ENCODE measurements at regions not wholly inside any gene's neighbourhood (a gene's known extent, or its start where the extent isn't known, plus 50 kb on each side); places are given as distances from the start of the nearest gene placed in this dataset.

- TF ChIP-seq POLR2AphosphoS5 (IDR thresholded peaks at IDR 0.05) = no peak
- TF ChIP-seq CTCF (IDR thresholded peaks at IDR 0.05) = no peak
Measured at GRCh38 chr1:213761845-213762407, 225.8 kb upstream of the PROX1 start.
